Upper lobe of left lung (tissue), 4 donors: ENCODE measurements at regions not wholly inside any gene's neighbourhood (a gene's known extent, or its start where the extent isn't known, plus 50 kb on each side); places are given as distances from the start of the nearest gene placed in this dataset.

ENCODE experiments used
- CTCF ChIP-seq, 6 experiments: fragments of 450-650 bp in 4 of 6; fragments of 200-600 bp in 2 of 6; sonication (generic) in 2 of 6; IDR thresholded peaks; one replicate each; pipeline ENCODE4 v1.5.1; 2016 to 2019; ENCODE audit warnings: antibody characterized with exemption in 6 of 6
- EP300 ChIP-seq, 4 donors: sonication (generic); formaldehyde crosslinking; IDR thresholded peaks; one replicate each; pipeline ENCODE4 v1.5.1; 2017; ENCODE audit warnings: antibody characterized with exemption in 4 of 4, control low read depth in 2 of 4
- POLR2A ChIP-seq, 4 donors: fragments of 450-650 bp; IDR thresholded peaks; one replicate each; pipeline ENCODE4 v1.5.1; 2016 to 2017; ENCODE audit warnings: antibody characterized with exemption in 4 of 4, mild to moderate bottlenecking in 2 of 4
- POLR2AphosphoS5 ChIP-seq, 2 donors: sonication (generic); formaldehyde crosslinking; IDR thresholded peaks; one replicate each; pipeline ENCODE4 v1.5.1; 2017; ENCODE audit warnings: antibody characterized with exemption in 2 of 2

- no peak for TF ChIP-seq CTCF (IDR thresholded peaks at IDR 0.05)
- no peak for TF ChIP-seq POLR2A (IDR thresholded peaks at IDR 0.05)
- no peak for TF ChIP-seq POLR2AphosphoS5 (IDR thresholded peaks at IDR 0.05)
- no peak for TF ChIP-seq EP300 (IDR thresholded peaks at IDR 0.05)
These were observed 637.1 kb upstream of the CITED2 start for GRCh38 chr6:140011537-140011936.
